Lower lobe of right lung (tissue), 2 donors: ENCODE measurements at regions not wholly inside any gene's neighbourhood (a gene's known extent, or its start where the extent isn't known, plus 50 kb on each side); places are given as distances from the start of the nearest gene placed in this dataset.

Experiments used
- ATAC-seq, 2 donors: fragments of 200-7000 bp; cut with Tn5 transposase; one replicate each; pipeline ENCODE4 v1.9.1; 2020 to 2022; ENCODE audit warnings: mild to moderate bottlenecking in 2 of 2, moderate library complexity in 2 of 2
- DNase-seq: peaks from one replicate; pipeline ENCODE4 v3.0.0-alpha.2; 2020
- H3K27ac ChIP-seq: fragments of 200-600 bp; one replicate; pipeline ENCODE4 v1.8.0; 2022
- H3K27me3 ChIP-seq: fragments of 200-600 bp; one replicate; pipeline ENCODE4 v1.8.0; 2022; ENCODE audit warnings: low read depth
- H3K36me3 ChIP-seq: fragments of 200-600 bp; one replicate; pipeline ENCODE4 v1.8.0; 2022; ENCODE audit warnings: mild to moderate bottlenecking
- H3K4me1 ChIP-seq: fragments of 200-600 bp; one replicate; pipeline ENCODE4 v1.8.0; 2022
- H3K4me3 ChIP-seq: fragments of 200-600 bp; one replicate; pipeline ENCODE4 v1.8.0; 2022; ENCODE audit warnings: mild to moderate bottlenecking
- H3K9me3 ChIP-seq: fragments of 200-600 bp; one replicate; pipeline ENCODE4 v1.8.0; 2022
- CTCF ChIP-seq: fragments of 200-600 bp; IDR thresholded peaks from one replicate; pipeline ENCODE4 v1.8.0; 2022; ENCODE audit warnings: antibody characterized with exemption, mild to moderate bottlenecking
- intact Hi-C: fragments of 100-400 bp; cut with DNase I; formaldehyde crosslinking; loops from one replicate; pipeline ENCODE4 v1.11.0; 2022
- donor health status: DM: no; HTN: yes; CAD: no; lungs with severe emphysema.

DNA sequence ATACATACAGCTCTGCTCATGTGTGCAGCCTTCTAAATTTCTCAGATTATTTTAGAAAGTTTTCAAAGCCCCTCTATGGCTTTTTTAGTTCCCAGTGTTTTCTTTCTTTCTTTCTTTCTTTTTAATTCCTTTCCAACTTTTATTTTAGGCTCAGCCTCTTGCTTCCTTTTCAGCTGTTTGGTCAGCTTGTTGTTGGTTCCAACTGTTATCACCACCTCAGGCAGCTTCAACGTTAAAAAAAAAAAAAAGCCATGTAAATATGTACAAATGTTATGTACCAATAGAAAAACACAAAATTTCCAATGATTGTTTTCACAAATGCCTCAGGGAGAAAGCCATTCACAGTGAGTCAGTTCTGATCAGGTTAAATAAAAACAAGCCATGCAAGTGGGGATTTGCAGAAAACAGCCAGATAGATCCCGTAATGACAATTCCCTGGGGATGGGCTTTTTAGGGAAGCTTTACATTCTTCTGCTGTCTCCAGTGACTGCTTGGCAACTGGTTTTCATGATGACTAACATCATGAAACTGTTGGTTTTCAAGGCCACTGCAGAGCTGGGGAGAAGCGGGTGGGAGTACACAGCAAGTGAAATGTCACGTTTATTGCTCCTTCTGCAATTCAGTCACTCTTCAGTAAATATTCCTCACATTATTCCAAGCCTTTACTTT, 908.4 kb downstream of the EPHA3 start:
- intact Hi-C loops: no loop called here
- H3K27me3 ChIP-seq: no peaks in the 10 kb centered on the region
- no peaks in the 10 kb centered on the region for H3K9me3 ChIP-seq
- no peak overlapping the region for H3K4me3 ChIP-seq
- TF ChIP-seq CTCF: no peak
- ATAC-seq: no peak
- H3K36me3 ChIP-seq: no peaks in the 10 kb centered on the region
- peaks cover 1% of the 10 kb centered on the region for H3K4me1 ChIP-seq
- no peak for DNase-seq
- H3K27ac ChIP-seq: no peak overlapping the region

- ATAC-seq (no peak), DNase-seq (no peak)
- Histone ChIP-seq H3K4me3 (no peak overlapping the region), H3K36me3 (no peaks in the 10 kb centered on the region), H3K27me3 (no peaks in the 10 kb centered on the region), H3K9me3 (no peaks in the 10 kb centered on the region), H3K27ac (no peak overlapping the region), H3K4me1 (no peaks in the 10 kb centered on the region)
- no peak for TF ChIP-seq CTCF
- intact Hi-C loops: no loop called here
These were observed 909.1 kb downstream of the EPHA3 start for GRCh38 chr3:90016555-90016954.

DNA sequence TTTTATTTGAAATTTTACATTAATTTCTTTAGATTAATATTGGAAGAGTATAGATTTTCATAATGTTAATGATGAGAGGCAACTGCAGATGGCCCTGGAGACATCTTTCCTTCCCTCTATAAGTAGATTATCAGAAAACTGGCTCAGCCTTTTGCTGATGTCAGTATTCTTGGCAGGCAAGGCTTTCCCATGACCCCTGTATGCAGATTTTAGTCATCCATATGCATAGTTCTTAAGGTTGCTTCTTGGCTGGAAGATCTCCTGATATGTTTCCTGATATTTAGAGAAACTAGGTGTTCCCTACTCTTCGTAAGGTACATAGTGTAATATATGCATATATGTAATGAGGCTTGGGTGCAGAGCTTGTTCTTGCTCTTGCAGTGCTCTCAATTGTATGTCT, 911.4 kb downstream of the EPHA3 start:
- H3K27me3 ChIP-seq: no peaks in the 10 kb centered on the region
- H3K27ac ChIP-seq: no peak overlapping the region
- ATAC-seq (no peak), DNase-seq (no peak)
- no peaks in the 10 kb centered on the region for H3K36me3 ChIP-seq
- H3K4me1 ChIP-seq: no peaks in the 10 kb centered on the region
- H3K4me3 ChIP-seq: no peak overlapping the region
- TF ChIP-seq CTCF: no peak
- intact Hi-C loops: no loop called here
- no peaks in the 10 kb centered on the region for H3K9me3 ChIP-seq

GRCh38 chr3:90025019-90025418, 917.6 kb downstream of the EPHA3 start:
- Histone ChIP-seq H3K9me3 (no peaks in the 10 kb centered on the region), H3K27ac (no peak overlapping the region), H3K4me1 (no peaks in the 10 kb centered on the region), H3K4me3 (no peak overlapping the region), H3K27me3 (no peaks in the 10 kb centered on the region), H3K36me3 (no peaks in the 10 kb centered on the region)
- no peak for TF ChIP-seq CTCF
- DNase-seq (no peak), ATAC-seq (no peak)
- intact Hi-C loops: no loop called here

GRCh38 chr3:90026406-90026805, 919.0 kb downstream of the EPHA3 start:
- DNase-seq (no peak), ATAC-seq (no peak)
- Histone ChIP-seq H3K4me3 (no peak overlapping the region), H3K4me1 (no peaks in the 10 kb centered on the region), H3K36me3 (no peaks in the 10 kb centered on the region), H3K27ac (no peak overlapping the region), H3K27me3 (no peaks in the 10 kb centered on the region), H3K9me3 (no peaks in the 10 kb centered on the region)
- TF ChIP-seq CTCF: no peak
- intact Hi-C loops: no loop called here
